ENCODE measurements at regions not wholly inside any gene's neighbourhood (a gene's known extent, or its start where the extent isn't known, plus 50 kb on each side); places are given as distances from the start of the nearest gene placed in this dataset.

DNA sequence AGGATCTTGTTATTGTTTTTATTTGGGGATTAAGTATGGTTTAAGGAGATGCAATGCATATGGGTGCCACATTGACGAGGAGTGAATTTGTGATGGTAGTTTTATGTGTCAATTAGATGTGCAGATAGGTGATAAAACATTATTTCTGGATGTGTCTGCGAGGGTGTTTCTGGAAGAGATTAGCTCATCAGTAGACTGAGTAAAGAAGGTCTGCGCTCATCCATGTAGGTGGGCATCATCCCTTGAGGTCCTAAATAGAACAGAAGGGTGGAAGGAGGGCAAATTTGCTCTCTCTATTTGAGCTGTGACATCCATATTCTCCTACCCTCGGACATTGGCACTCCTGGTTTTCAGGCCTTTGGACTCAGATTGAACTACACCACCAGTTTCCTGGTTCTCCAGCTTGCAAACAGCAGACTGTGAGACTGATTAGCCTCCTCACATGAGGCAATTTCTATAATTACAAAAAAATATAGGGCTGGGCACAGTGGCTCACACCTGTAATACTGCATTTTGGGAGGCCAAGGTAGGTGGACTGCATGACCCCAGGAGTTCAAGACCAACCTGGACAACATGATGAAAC, 118.2 kb upstream of the ZNF678 start:
- no peaks in the 10 kb centered on the region for H3K9me2 ChIP-seq (ENCODE audit: low read depth, low read length)
- no peaks in the 10 kb centered on the region for H3K27me3 ChIP-seq (ENCODE audit: insufficient read depth, low read length)
- no peaks in the 10 kb centered on the region for H3K36me3 ChIP-seq (ENCODE audit: insufficient read depth, low read length)
- H3K4me2 ChIP-seq (ENCODE audit: low read length): no peak overlapping the region
- no peaks in the 10 kb centered on the region for H3F3A ChIP-seq (ENCODE audit: insufficient read depth, low read length)
- no peaks in the 10 kb centered on the region for H3K79me2 ChIP-seq (ENCODE audit: insufficient read depth, low read length)
- H2AFZ ChIP-seq (ENCODE audit: low read length): no peak overlapping the region
- no peaks in the 10 kb centered on the region for H3K9me3 ChIP-seq (ENCODE audit: low read length)
- H4K20me1 ChIP-seq (ENCODE audit: insufficient read depth, low read length): no peaks in the 10 kb centered on the region
- no peaks in the 10 kb centered on the region for H3K4me1 ChIP-seq (ENCODE audit: insufficient read depth, low read length, severe bottlenecking)
- H3K27ac ChIP-seq (ENCODE audit: low read depth, low read length, poor library complexity, severe bottlenecking): no peak overlapping the region
- TF ChIP-seq CTCF (IDR thresholded peaks at IDR 0.05; ENCODE audit: low read length) (no peak), EZH2 (IDR thresholded peaks at IDR 0.05; ENCODE audit: borderline replicate concordance, low read length) (no peak)
- no peak overlapping the region for H3K4me3 ChIP-seq (ENCODE audit: low read depth, low read length, poor library complexity, severe bottlenecking)
- no peak overlapping the region for H3K9ac ChIP-seq (ENCODE audit: low read length)

DNA sequence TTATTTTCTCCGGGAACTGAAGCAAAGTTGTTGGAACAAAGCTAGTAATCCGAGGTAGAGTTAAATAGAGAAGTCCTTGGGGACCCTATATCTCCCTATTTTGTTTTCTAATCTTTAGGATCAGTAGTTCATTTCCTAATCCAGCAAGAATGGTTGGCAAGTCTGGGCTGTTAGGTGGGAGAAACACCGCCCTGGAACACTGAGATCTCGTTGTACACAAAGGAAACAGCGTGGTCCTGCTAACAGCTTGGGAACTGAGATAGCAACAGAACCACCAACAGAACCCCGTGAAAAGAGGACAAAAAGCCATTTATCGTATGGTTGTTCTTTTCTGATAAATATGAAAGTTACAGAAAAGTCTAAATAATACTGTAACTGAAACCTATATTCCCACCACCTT, 121.9 kb upstream of the CDC42BPA start:
- H3K9ac ChIP-seq (ENCODE audit: low read length): no peak overlapping the region
- no peaks in the 10 kb centered on the region for H3K9me2 ChIP-seq (ENCODE audit: low read depth, low read length)
- H3K27me3 ChIP-seq (ENCODE audit: insufficient read depth, low read length): no peaks in the 10 kb centered on the region
- TF ChIP-seq EZH2 (IDR thresholded peaks at IDR 0.05; ENCODE audit: borderline replicate concordance, low read length): no peak
- TF ChIP-seq CTCF (IDR thresholded peaks at IDR 0.05; ENCODE audit: low read length): no peak
- H3K4me1 ChIP-seq (ENCODE audit: insufficient read depth, low read length, severe bottlenecking): no peaks in the 10 kb centered on the region
- no peaks in the 10 kb centered on the region for H4K20me1 ChIP-seq (ENCODE audit: insufficient read depth, low read length)
- no peaks in the 10 kb centered on the region for H3F3A ChIP-seq (ENCODE audit: insufficient read depth, low read length)
- no peak overlapping the region for H3K4me2 ChIP-seq (ENCODE audit: low read length)
- H3K27ac ChIP-seq (ENCODE audit: low read depth, low read length, poor library complexity, severe bottlenecking): no peak overlapping the region
- no peaks in the 10 kb centered on the region for H3K79me2 ChIP-seq (ENCODE audit: insufficient read depth, low read length)
- H3K4me3 ChIP-seq (ENCODE audit: low read depth, low read length, poor library complexity, severe bottlenecking): no peak overlapping the region
- no peaks in the 10 kb centered on the region for H3K9me3 ChIP-seq (ENCODE audit: low read length)
- H3K36me3 ChIP-seq (ENCODE audit: insufficient read depth, low read length): no peaks in the 10 kb centered on the region
- H2AFZ ChIP-seq (ENCODE audit: low read length): no peak overlapping the region

GRCh38 chr1:227437495-227438008, 119.3 kb upstream of the CDC42BPA start:
- no peaks in the 10 kb centered on the region for H3F3A ChIP-seq (ENCODE audit: insufficient read depth, low read length)
- H3K27ac ChIP-seq (ENCODE audit: low read depth, low read length, poor library complexity, severe bottlenecking): no peak overlapping the region
- no peaks in the 10 kb centered on the region for H3K27me3 ChIP-seq (ENCODE audit: insufficient read depth, low read length)
- no peak overlapping the region for H2AFZ ChIP-seq (ENCODE audit: low read length)
- H4K20me1 ChIP-seq (ENCODE audit: insufficient read depth, low read length): no peaks in the 10 kb centered on the region
- no peaks in the 10 kb centered on the region for H3K36me3 ChIP-seq (ENCODE audit: insufficient read depth, low read length)
- no peaks in the 10 kb centered on the region for H3K79me2 ChIP-seq (ENCODE audit: insufficient read depth, low read length)
- TF ChIP-seq EZH2 (IDR thresholded peaks at IDR 0.05; ENCODE audit: borderline replicate concordance, low read length) (no peak), CTCF (IDR thresholded peaks at IDR 0.05; ENCODE audit: low read length) (peak; percentile 38; the same call in 1 of the 2 replicates)
- H3K4me3 ChIP-seq (ENCODE audit: low read depth, low read length, poor library complexity, severe bottlenecking): no peak overlapping the region
- no peaks in the 10 kb centered on the region for H3K9me3 ChIP-seq (ENCODE audit: low read length)
- H3K9ac ChIP-seq (ENCODE audit: low read length): no peak overlapping the region
- H3K9me2 ChIP-seq (ENCODE audit: low read depth, low read length): no peaks in the 10 kb centered on the region
- H3K4me1 ChIP-seq (ENCODE audit: insufficient read depth, low read length, severe bottlenecking): no peaks in the 10 kb centered on the region
- no peak overlapping the region for H3K4me2 ChIP-seq (ENCODE audit: low read length)
